Cardiac muscle cell (in vitro differentiated cells and primary cell): ENCODE measurements at regions not wholly inside any gene's neighbourhood (a gene's known extent, or its start where the extent isn't known, plus 50 kb on each side); places are given as distances from the start of the nearest gene placed in this dataset.

Source experiments
- DNase-seq, 2 donors: peaks; one replicate each; pipeline versions ENCODE4 v3.0.0 to v3.0.0-alpha.2; 2010 to 2017; ENCODE audit warnings: low read depth in 1 of 2, low spot score in 1 of 2
- H3K27ac ChIP-seq: fragments of 200-600 bp; sonication (generic); 2 replicates; pipeline ENCODE4 v1.5.1; 2016
- H3K27me3 ChIP-seq: fragments of 200-600 bp; sonication (generic); 2 replicates; pipeline ENCODE4 v1.6.0; 2016; ENCODE audit warnings: control low read depth
- H3K36me3 ChIP-seq: fragments of 200-600 bp; sonication (generic); 2 replicates; pipeline ENCODE4 v1.5.1; 2016; ENCODE audit warnings: control low read depth
- H3K4me1 ChIP-seq: fragments of 200-600 bp; sonication (generic); 2 replicates; pipeline ENCODE4 v1.8.1; 2017; ENCODE audit warnings: low read depth, mild to moderate bottlenecking, mixed run types
- H3K4me3 ChIP-seq: fragments of 200-600 bp; sonication (generic); 2 replicates; pipeline ENCODE4 v1.5.1; 2016; ENCODE audit warnings: mild to moderate bottlenecking
- H3K9me3 ChIP-seq: fragments of 200-600 bp; sonication (generic); 2 replicates; pipeline ENCODE4 v1.5.1; 2017; ENCODE audit warnings: low read depth, mild to moderate bottlenecking, control low read depth
- TF ChIP-seq, protein P1 (sequence below): IDR thresholded peaks from 2 replicates; pipeline ENCODE4 v1.5.1; 2012; ENCODE audit warnings: low read depth, mild to moderate bottlenecking, low read length

DNA sequence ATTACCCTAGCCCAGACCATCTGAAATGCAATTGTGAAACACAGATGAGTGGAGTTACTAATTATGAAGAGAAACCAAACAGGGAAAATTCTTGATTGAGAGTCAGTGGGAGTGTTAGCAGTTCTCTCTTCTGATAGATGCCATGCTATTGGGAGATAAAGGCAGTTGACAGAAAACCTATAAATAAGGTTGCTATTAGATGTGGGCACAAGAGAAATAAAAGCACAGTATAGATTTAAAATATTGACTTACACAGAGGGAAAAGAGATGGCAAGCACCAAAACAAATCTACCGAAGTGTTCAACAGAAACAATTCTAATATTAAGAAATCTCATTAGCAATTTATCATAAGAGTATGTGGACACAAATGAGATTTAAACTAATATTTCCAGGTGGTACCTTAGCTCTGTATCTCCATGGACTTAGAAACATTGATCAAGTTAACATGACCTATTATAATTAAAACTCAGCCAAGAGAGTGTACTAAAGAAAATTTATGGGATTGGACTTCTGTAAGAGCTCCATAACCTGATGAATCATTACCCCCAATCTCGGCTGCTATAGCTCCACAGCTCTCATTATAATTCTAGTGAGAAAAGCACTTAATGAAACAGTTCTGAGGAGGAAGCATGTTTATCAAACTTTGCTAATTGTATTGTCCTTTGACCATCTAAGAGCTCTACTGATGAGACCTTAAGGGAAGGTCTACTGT lies 665.0 kb upstream of the RIOK2 start:
- no peaks in the 10 kb centered on the region for H3K4me1 ChIP-seq
- TF ChIP-seq, protein P1, sequence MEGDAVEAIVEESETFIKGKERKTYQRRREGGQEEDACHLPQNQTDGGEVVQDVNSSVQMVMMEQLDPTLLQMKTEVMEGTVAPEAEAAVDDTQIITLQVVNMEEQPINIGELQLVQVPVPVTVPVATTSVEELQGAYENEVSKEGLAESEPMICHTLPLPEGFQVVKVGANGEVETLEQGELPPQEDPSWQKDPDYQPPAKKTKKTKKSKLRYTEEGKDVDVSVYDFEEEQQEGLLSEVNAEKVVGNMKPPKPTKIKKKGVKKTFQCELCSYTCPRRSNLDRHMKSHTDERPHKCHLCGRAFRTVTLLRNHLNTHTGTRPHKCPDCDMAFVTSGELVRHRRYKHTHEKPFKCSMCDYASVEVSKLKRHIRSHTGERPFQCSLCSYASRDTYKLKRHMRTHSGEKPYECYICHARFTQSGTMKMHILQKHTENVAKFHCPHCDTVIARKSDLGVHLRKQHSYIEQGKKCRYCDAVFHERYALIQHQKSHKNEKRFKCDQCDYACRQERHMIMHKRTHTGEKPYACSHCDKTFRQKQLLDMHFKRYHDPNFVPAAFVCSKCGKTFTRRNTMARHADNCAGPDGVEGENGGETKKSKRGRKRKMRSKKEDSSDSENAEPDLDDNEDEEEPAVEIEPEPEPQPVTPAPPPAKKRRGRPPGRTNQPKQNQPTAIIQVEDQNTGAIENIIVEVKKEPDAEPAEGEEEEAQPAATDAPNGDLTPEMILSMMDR: no peak
- no peak for DNase-seq
- H3K36me3 ChIP-seq: no peaks in the 10 kb centered on the region
- no peak overlapping the region for H3K27ac ChIP-seq
- no peaks in the 10 kb centered on the region for H3K9me3 ChIP-seq
- no peaks in the 10 kb centered on the region for H3K27me3 ChIP-seq
- no peak overlapping the region for H3K4me3 ChIP-seq

DNA sequence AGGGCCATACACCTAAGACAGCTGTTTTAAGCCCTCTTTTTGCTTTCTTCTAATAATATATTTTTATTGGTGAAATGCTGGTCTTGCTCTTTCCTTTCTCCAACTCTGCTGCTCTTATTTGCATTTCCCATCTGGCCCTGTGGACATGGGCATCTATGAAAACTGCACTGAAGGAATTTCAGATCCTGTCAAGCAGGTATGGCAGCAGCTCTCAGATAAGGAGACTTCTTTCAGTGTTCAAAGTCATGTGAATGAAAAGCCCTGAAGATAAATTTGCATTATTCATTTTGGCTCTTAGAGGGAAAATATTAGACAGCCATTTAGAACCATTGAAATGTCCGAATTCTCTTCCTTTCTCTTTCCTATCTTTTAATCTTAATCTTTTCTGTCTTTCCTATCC lies 668.0 kb upstream of the RIOK2 start:
- TF ChIP-seq, protein P1: no peak
- no peak overlapping the region for H3K27ac ChIP-seq
- no peak for DNase-seq

DNA sequence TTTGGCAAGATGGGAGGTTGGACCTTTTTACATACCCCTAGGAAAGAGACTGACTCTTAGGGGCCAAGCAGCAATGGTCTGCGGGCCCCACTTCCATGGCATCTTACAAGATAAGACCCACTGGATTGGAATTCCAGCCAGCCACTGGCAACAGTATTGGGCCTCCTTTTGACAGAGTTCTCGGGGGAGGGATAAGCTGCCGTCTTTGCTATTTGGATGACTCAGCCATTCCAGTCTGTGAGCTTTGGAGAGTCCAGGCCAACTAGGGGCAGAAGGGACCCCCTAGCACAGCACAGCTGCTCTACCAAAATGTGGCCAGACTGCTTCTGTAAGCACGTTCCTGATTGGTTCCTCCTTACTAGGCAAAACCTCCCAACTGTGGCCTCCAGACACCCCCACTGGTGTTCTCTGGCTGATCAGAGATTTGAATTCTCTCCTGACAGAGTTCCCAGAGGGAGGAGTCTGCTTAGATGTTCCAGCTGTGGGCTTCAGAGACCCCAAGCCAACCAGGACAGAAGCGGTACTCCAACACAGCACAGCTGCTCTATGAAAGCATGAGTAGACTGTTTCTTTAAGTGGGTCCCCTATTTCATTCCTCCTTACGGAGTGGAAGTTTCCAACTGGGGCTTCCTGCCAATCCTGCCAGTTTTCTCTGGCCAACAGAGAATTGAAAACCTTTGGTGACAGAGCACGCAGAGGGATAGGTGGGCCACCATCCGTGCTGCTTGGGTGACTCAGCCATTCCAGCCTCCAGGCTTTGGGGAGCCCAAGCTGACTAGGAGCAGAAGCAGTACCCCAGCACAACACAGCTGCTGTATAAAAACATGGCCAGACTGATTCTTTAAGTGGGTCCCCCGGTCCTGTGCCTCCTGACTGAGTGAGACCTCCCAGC lies 672.1 kb upstream of the RIOK2 start:
- Histone ChIP-seq H3K4me1 (no peaks in the 10 kb centered on the region), H3K4me3 (no peak overlapping the region), H3K36me3 (no peaks in the 10 kb centered on the region), H3K27me3 (no peaks in the 10 kb centered on the region), H3K9me3 (no peaks in the 10 kb centered on the region), H3K27ac (no peak overlapping the region)
- TF ChIP-seq, protein P1: no peak
- DNase-seq: peak in 1 of 2 donors; percentile 95

More for the DNA sequence above, 668.0 kb upstream of the RIOK2 start:
- H3K9me3 ChIP-seq: no peaks in the 10 kb centered on the region
- H3K4me3 ChIP-seq: no peak overlapping the region
- H3K36me3 ChIP-seq: no peaks in the 10 kb centered on the region
- H3K27me3 ChIP-seq: no peaks in the 10 kb centered on the region
- H3K4me1 ChIP-seq: no peaks in the 10 kb centered on the region

DNA sequence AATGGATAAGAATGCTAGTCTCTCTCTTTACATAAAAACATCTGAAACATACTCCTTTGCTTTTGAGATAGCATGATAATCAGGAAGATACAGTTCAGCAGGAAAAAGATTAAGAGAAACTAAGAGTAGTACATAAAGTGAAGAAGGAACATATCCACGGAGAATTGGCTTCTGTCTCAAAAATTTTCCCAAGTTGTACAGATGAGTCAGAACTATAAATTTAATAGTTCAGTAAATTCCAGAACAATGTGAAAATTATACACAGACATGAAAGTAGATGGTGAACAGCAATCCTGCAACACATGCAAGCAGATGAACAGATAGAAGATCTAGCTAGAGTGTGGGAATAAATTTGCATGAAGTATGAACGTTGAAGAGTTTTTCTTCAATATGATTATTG lies 691.4 kb upstream of the RIOK2 start:
- Histone ChIP-seq H3K9me3 (no peaks in the 10 kb centered on the region), H3K36me3 (no peaks in the 10 kb centered on the region)
- TF ChIP-seq, protein P1: no peak

DNA sequence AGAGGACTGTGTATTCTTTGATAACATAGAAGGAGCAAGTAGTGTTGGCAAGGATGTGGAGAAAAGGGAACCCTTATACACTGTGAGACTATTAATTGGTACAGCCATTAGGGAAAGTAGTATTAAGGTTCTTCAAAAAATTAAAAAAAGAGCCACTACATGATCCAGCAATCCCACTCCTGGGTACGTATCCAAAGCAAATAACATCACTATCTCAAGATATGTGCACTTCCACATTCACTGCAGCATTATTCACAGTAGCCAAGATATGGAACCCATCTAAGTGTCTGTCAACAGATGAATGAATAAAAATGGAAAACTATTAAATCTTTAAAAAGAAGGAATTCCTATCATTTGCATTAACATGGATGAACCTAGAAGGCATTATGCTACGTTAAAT lies 693.2 kb upstream of the RIOK2 start:
- TF ChIP-seq, protein P1: no peak
- no peaks in the 10 kb centered on the region for H3K4me1 ChIP-seq
- peak in 1 of 2 donors; percentile 49 for DNase-seq
- no peaks in the 10 kb centered on the region for H3K36me3 ChIP-seq
- H3K27me3 ChIP-seq: no peaks in the 10 kb centered on the region
- H3K4me3 ChIP-seq: no peak overlapping the region
- H3K9me3 ChIP-seq: no peaks in the 10 kb centered on the region
- no peak overlapping the region for H3K27ac ChIP-seq

More for the DNA sequence above, 691.4 kb upstream of the RIOK2 start:
- Histone ChIP-seq H3K4me3 (no peak overlapping the region), H3K27ac (no peak overlapping the region), H3K4me1 (no peaks in the 10 kb centered on the region), H3K27me3 (no peaks in the 10 kb centered on the region)
- DNase-seq: no peak
